ENCODE measurements at regions not wholly inside any gene's neighbourhood (a gene's known extent, or its start where the extent isn't known, plus 50 kb on each side); places are given as distances from the start of the nearest gene placed in this dataset.

DNA sequence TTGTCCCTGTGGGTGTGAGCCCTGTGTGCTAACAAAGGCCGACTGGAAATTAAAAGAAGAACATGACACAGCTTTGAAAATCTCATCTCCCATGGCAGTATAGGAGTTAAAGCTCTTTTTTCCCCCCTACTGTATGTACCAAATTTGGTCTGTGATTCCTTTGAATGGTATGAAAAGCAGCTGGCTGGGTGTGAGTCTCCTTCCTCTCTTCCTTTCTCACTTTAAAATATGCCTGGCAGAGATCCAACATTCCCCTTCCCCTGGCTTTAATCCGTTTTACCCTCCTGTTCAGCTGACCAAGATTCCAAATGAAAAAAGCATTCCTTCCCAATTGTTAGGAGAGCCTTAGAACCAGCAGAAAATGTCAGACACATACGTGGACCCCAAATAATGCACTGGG, 225.0 kb upstream of the CELF2 start:
- Mint-ChIP-seq H3K4me1 (no peaks in the 10 kb centered on the region), H3K9me3 (no peaks in the 10 kb centered on the region), H3K27ac (no peak overlapping the region), H3K4me3 (no peak overlapping the region), H3K27me3 (peaks cover 29% of the 10 kb centered on the region)
- DNase-seq (no peak), ATAC-seq (no peak)

DNA sequence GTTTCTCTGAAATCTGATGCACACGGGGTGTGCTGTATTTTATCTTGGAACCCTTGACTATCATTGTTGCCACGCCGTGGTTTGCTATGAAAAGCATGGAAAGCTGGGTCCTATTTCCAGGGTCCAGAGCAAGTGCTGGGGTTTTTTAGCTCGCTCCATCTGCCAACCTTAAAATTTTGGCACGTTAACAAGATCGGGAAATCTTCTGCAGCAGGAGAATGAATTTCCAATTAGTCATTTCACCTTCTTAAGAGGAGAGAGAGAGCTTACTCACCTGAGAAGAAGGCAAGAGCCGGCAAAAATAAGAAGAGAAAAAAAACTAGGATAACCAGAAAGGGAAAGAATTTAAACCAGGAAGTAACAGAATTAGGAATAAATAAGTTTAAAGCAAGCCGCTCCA, 223.6 kb upstream of the CELF2 start:
- H3K4me1 Mint-ChIP-seq = no peaks in the 10 kb centered on the region

DNA sequence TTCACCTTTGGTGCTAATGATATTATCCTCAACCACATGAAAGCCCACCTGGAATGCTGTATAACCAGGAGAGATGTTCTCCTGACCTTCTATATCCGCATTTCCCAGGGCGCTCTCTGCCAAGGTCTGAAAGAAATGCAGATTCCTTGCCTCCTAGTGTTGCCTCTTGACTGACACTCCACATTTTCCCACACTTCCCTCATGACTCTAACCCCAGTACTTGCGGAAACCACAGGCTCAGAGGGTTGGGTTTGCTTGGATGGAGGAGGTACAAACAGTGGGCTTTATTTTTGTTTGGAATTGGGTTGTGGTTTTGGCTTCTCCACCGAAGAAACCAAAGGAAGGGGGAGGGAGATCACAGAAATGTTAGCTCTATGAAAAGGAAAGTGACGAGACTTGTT, 222.9 kb upstream of the CELF2 start:
- peaks cover 43% of the 10 kb centered on the region for H3K27me3 Mint-ChIP-seq
- no peaks in the 10 kb centered on the region for H3K4me1 Mint-ChIP-seq
- no peak for ATAC-seq
- no peaks in the 10 kb centered on the region for H3K9me3 Mint-ChIP-seq
- H3K27ac Mint-ChIP-seq = no peak overlapping the region
- H3K4me3 Mint-ChIP-seq = no peak overlapping the region
- no peak for DNase-seq

More for the DNA sequence above, 223.6 kb upstream of the CELF2 start:
- ATAC-seq (no peak), DNase-seq (no peak)
- H3K9me3 Mint-ChIP-seq = no peaks in the 10 kb centered on the region
- H3K27me3 Mint-ChIP-seq = peaks cover 42% of the 10 kb centered on the region
- no peak overlapping the region for H3K27ac Mint-ChIP-seq
- no peak overlapping the region for H3K4me3 Mint-ChIP-seq

DNA sequence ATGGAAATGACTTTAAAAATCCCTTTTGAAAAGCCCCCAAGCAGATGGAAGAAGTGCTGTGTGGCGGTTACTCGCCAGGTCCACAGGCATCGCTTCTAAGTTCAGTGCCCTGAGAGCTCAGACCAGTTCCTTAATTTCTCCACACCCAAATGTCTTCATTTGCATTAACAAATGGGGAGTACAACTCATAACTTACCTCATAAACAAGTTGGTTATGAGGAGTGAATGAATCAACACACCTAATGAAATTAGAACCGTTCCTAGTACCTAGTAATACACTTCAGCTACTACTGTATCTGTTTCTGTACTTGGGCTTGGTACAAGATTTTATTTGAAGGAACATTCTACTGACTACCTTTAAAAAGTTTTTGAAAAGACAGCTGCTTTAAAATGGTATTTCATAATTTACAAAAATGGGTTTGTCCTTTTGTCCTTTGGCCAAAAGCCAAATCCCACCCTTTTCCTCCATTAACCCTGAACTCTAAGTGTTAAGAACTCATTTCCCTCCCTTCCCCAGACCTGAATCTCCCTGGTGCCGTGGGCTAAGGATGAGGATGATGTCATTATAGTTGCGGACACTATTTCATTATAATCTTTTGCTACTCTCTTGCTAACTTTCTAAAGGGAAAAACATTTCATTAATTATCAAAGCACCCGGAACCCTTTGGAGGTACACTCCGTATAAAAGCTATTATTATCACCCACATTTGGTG, 221.5 kb upstream of the CELF2 start:
- peaks cover 43% of the 10 kb centered on the region for H3K27me3 Mint-ChIP-seq
- H3K4me1 Mint-ChIP-seq = no peaks in the 10 kb centered on the region
- no peak overlapping the region for H3K4me3 Mint-ChIP-seq
- no peaks in the 10 kb centered on the region for H3K9me3 Mint-ChIP-seq
- DNase-seq (no peak), ATAC-seq (no peak)
- H3K27ac Mint-ChIP-seq = no peak overlapping the region

DNA sequence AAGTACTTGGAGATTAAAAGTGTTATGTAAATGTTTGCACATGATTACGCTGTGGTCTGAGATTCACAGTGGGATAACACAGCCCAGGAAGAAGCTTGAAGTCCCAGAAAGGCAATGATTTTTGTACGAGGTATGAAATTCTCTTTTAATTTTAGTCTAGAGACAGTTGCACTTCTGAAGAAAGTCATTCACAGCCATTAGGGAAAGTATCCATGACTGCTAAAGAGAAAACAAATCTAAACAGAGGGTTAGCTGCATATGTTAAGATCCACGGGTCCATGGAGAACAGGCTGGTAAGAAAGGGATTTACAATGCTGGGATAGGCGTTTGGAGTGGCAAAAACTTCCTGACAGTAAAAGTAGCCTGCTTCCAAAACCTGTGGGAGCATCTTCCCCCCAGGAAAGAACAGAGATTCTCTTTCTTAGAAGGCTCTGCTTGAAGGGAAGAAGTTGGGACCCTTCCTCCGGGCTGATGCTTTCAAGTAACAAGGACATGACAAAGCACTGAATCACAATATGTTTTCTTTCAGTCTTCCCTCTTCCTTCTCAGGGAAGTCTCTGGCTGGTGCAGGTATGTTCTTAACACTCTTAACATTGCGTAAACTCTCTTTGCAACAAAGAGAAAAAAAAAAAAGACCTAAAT, 220.8 kb upstream of the CELF2 start:
- H3K4me1 Mint-ChIP-seq = no peaks in the 10 kb centered on the region
- H3K27ac Mint-ChIP-seq = no peak overlapping the region
- H3K9me3 Mint-ChIP-seq = no peaks in the 10 kb centered on the region
- no peak for ATAC-seq
- no peak for DNase-seq
- no peak overlapping the region for H3K4me3 Mint-ChIP-seq
- H3K27me3 Mint-ChIP-seq = peaks cover 43% of the 10 kb centered on the region

DNA sequence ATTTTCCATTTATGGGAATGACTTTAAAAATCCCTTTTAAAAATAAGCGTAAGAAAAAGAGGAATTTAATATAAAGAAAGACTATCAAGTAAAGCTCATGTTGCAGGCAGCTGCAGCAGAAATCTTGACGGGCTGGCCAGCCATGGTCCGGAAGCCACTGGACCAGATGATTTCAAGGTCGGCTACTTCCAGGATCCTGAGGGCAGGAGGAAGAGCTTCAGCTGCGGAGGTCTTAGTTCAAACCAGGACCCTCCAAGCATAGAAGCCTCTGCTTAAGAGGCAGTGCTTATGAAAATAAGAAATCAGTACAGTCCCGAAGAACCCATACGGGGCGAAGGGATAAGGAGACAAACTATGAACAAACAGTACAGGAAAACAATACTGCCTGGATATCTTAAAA, 220.2 kb upstream of the CELF2 start:
- H3K4me1 Mint-ChIP-seq = no peaks in the 10 kb centered on the region
- H3K9me3 Mint-ChIP-seq = no peaks in the 10 kb centered on the region
- H3K27me3 Mint-ChIP-seq = peaks cover 40% of the 10 kb centered on the region
- ATAC-seq = no peak
- DNase-seq = no peak
- no peak overlapping the region for H3K27ac Mint-ChIP-seq
- no peak overlapping the region for H3K4me3 Mint-ChIP-seq

DNA sequence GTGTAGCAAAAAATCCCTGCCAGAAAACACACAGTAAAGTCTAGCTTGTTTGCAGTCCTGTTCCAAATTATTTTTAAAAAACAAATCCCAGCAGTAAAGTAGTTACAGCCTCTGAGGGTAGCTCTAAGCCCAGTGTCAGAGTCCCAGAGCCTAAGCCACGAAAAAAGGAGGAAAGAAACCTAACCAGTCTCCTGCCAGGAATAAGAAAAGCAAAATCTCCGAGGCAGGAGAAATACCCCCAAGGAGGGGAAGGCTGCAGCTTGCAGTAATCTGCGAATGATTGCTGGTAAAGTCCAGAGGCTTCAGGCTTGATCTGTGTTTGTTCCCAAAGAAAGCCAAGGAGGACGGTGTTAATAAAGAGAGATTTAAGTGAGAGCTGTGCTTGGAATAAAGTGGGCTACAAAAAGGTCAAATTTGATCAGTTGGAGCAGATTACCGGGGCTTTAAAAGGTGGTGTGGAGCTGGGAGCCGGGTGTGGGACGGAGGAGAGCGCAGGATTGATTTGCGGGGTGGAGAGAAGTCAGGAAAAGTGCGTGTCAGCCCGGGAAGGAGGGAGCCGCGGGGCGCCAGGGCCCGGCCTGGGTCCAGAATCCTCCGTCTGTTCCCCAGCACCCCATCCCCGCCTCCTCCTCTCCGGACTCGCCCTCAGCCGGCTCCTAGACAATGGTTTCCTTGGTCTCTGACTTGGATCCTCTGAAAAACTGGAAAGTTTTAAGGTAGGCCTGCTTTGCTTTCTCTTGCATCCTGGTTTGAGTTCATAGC, 219.4 kb upstream of the CELF2 start:
- Mint-ChIP-seq H3K4me3 (no peak overlapping the region), H3K27me3 (peaks cover 34% of the 10 kb centered on the region), H3K4me1 (no peaks in the 10 kb centered on the region), H3K27ac (no peak overlapping the region), H3K9me3 (no peaks in the 10 kb centered on the region)
- ATAC-seq = no peak
- DNase-seq = no peak

DNA sequence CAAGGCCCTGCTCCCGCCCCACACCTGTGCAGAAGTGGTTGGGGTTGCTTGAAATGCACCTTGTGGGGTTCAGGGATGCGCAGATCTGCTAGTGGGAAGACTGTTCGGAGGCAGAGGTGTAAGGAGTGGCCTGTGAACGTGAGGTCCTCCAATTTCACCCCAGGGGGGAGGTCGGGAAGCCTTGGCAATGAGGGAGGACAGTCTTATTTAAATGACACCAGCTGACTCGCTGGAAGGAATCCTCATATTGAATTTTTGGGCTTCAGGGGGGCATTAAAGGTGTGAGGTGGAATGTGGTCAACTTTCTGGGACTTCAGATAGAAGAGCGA, 218.8 kb upstream of the CELF2 start:
- no peak overlapping the region for H3K27ac Mint-ChIP-seq
- ATAC-seq (no peak), DNase-seq (no peak)
- no peaks in the 10 kb centered on the region for H3K4me1 Mint-ChIP-seq
- no peak overlapping the region for H3K4me3 Mint-ChIP-seq
- H3K27me3 Mint-ChIP-seq = peaks cover 34% of the 10 kb centered on the region
- H3K9me3 Mint-ChIP-seq = no peaks in the 10 kb centered on the region

DNA sequence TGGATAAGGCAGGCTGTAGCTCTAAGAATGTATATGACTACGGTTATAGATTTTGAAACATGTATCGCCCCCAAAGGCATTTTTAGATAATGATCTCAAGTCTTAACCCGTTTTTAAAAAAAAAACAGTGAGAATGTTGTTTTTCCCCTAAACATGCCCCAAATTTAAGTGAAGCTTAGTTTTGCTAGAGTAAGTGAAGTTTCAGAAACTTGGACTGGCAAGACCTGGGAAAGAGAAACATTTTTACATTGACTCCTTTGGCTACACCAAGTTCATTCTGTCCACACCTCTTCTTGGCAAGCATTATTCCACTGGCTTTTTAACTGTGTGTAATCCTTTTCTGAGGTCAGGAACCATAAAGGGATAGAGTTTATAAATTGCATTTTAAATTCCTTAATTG, 216.7 kb upstream of the CELF2 start:
- Mint-ChIP-seq H3K27ac (no peak overlapping the region), H3K27me3 (peaks cover 31% of the 10 kb centered on the region), H3K4me1 (no peaks in the 10 kb centered on the region), H3K4me3 (no peak overlapping the region), H3K9me3 (no peaks in the 10 kb centered on the region)
- DNase-seq (no peak), ATAC-seq (no peak)

DNA sequence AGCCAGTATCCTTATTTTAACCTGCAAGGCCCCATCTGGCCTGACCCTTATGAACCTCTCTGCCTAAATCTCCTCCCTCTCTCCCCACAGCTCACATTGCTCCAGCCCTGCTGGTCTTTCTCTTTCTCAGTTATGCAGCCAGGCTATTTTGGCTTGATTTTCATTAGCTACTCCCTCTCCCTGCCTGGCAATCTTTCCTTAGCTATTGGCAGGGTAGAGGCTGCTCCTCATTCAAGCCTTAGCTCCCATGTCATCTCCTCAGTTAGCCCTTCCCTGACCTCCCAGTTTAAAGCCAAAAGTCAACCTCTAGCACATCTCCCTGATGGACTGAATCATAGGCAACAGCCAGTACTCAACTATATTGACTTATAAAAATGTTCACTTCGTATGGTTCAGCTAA, 214.4 kb upstream of the CELF2 start:
- ATAC-seq (no peak), DNase-seq (no peak)
- Mint-ChIP-seq H3K9me3 (no peaks in the 10 kb centered on the region), H3K4me1 (no peaks in the 10 kb centered on the region), H3K27me3 (peaks cover 8% of the 10 kb centered on the region), H3K27ac (no peak overlapping the region), H3K4me3 (no peak overlapping the region)

DNA sequence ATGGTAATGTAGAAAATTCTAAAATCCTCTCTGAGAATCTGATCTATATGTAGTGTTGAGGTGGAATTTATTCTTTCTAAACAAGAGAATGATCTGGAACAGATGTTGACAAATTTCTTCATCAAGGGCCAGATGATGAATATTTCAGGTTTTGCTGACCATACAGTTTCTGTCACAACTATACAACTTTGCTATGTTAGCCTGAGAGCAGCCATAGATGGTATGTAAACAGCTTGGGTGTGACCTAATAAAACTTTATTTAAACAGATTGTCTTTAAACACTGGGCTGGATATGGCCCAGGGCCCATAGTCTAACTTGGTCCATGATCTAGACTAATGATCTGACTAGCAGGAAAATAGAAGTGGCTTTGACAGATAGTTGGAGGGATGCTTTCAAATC, 213.6 kb upstream of the CELF2 start:
- Mint-ChIP-seq H3K4me3 (no peak overlapping the region), H3K4me1 (no peaks in the 10 kb centered on the region), H3K9me3 (no peaks in the 10 kb centered on the region)

DNA sequence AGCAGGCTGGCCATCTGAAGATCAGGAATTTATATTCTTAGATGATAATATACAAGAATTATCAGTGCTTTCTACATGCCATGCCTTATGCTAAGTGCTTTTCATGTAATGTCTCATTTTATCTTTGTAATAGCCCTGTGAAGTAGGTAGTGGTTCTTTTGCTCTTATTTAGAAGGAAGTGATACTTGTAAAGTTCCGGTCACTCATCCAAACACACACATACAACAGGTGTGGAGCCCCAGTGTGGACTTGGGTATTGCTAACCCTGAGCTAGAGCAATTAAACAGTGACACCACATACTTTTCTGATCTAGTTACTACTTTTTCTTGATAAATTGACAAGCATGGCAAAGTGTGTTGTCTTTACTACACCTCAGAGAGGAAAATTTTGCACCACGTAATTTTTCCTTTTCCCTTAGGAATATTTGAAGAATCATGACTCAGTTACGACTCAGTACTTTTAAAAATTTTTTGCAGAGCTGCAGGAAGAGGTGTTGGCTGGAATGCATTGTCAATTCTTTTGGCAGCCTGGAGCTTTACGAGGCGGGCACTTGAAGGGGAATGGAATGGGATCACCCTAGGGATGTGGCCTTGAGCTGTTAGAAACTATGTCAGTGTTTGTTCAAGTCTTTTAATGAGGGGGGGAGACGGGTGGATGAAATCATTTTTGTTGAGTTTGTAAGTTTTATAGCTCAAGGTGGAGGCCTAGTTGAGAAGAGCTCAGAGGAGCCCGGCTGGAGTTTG, 212.5 kb upstream of the CELF2 start:
- DNase-seq (no peak), ATAC-seq (no peak)
- Mint-ChIP-seq H3K4me3 (no peak overlapping the region), H3K27ac (no peak overlapping the region), H3K4me1 (no peaks in the 10 kb centered on the region), H3K27me3 (peaks cover 2% of the 10 kb centered on the region), H3K9me3 (no peaks in the 10 kb centered on the region)

More for the DNA sequence above, 213.6 kb upstream of the CELF2 start:
- DNase-seq = no peak
- no peak overlapping the region for H3K27ac Mint-ChIP-seq
- peaks cover under 1% of the 10 kb centered on the region for H3K27me3 Mint-ChIP-seq
- ATAC-seq = no peak

DNA sequence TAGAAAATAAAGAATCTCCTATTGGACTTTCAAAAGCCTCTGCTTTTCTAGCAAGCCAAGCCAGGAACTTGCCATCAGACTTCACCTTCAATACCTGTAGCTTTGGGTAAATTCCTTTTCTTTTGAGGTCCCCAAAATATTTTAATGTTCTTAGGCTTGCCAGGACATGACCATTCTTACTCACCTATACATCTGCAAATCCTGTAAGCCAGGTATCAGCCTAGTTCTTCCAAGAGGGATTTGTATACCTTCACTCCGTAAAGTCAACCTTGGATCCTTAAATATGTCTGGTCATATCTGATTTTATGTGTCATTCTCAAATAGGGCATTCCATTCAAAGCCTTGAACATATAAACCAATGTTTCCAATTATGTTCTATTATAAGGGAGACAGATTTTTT, 210.6 kb upstream of the CELF2 start:
- Mint-ChIP-seq H3K27me3 (peaks cover 8% of the 10 kb centered on the region), H3K9me3 (peaks cover 7% of the 10 kb centered on the region in 2 donors), H3K4me1 (no peaks in the 10 kb centered on the region), H3K4me3 (no peak overlapping the region), H3K27ac (no peak overlapping the region)
- no peak for DNase-seq
- ATAC-seq = no peak

DNA sequence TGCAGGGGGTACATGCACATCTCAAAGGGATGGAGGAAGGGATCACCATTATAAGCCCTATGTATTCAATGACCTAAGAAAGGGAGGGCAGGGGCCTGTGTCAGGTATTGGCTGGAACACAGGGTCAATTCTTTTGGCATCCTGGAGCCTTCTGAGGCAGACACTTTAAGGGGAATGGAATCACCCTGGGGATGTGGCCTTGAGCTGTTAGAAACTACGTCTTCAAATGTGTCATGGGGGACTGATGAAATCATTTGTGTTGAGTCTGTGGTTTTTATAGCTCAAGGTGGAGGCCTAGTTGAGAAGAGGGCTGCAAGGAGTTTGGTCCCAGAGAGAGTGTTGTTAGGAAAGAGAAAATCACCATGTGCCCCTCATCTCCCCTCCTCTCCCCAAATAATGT, 206.1 kb upstream of the CELF2 start:
- H3K4me3 Mint-ChIP-seq = no peak overlapping the region
- no peaks in the 10 kb centered on the region for H3K4me1 Mint-ChIP-seq
- H3K9me3 Mint-ChIP-seq = peaks cover 12 to 15% of the 10 kb centered on the region in 2 donors
- no peak for DNase-seq
- peaks cover 8% of the 10 kb centered on the region for H3K27me3 Mint-ChIP-seq
- no peak for ATAC-seq
- peak overlapping the region in 1 of 2 donors; percentile 44 for H3K27ac Mint-ChIP-seq

DNA sequence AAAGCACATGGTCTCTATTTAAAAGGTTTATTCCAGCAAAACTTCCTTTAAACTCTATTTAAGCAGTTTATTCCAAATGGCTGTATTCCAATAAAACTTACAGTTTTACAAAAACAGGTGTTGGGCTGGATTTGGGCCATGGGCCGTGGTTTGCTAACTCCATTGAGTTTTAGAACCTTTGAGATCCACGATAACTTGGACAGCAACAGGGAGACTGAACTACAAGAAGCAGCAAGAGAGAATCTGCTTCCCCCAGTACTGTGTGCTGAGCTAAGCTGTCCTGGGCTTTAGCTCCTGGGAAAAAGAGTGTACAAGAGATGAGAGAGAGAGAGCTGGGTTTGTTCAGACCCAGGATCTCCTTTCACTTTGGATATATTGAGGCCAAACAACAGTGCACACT, 204.0 kb upstream of the CELF2 start:
- Mint-ChIP-seq H3K9me3 (peaks cover 15 to 22% of the 10 kb centered on the region in 2 donors), H3K4me3 (no peak overlapping the region), H3K27me3 (peaks cover 8% of the 10 kb centered on the region), H3K27ac (no peak overlapping the region), H3K4me1 (no peaks in the 10 kb centered on the region)
- ATAC-seq (no peak), DNase-seq (no peak)

DNA sequence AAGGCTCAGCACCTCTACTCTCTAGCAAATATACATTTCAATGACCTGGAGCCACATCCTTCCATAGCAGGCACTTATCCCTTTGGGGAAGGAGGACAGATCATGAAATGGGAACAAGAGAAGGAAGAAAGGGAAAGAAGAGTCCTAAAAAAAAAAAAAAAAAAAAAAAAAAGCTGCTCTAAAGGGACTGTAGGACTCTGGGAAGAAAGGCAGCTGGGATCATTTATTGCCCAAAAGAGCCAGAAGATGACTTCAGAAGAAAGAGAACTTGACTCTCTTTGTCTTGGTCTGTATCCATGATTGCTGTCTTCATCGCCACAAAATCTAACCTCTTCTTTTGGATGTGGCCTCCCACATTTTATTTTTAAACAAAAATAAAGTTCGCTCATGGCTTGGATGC, 203.6 kb upstream of the CELF2 start:
- H3K27ac Mint-ChIP-seq = no peak overlapping the region
- DNase-seq (no peak), ATAC-seq (no peak)
- H3K9me3 Mint-ChIP-seq = peaks cover 15 to 22% of the 10 kb centered on the region in 2 donors
- no peaks in the 10 kb centered on the region for H3K4me1 Mint-ChIP-seq
- peaks cover 8% of the 10 kb centered on the region for H3K27me3 Mint-ChIP-seq
- H3K4me3 Mint-ChIP-seq = no peak overlapping the region
